NCI-H2107 (cell line): ENCODE measurements at regions not wholly inside any gene's neighbourhood (a gene's known extent, or its start where the extent isn't known, plus 50 kb on each side); places are given as distances from the start of the nearest gene placed in this dataset.

Experiments used
- DNase-seq: peaks from one replicate; lab custom pipeline; 2025; lab: John Stamatoyannopoulos, UW

- no peak for DNase-seq
Observed at GRCh38 chr3:124091716-124092115, 99.8 kb upstream of the ROPN1 start.

GRCh38 chr3:124092811-124093210, 100.9 kb upstream of the ROPN1 start:
- no peak for DNase-seq

- no peak for DNase-seq
Observed at GRCh38 chr3:124094496-124094895, 102.6 kb upstream of the ROPN1 start.

DNA sequence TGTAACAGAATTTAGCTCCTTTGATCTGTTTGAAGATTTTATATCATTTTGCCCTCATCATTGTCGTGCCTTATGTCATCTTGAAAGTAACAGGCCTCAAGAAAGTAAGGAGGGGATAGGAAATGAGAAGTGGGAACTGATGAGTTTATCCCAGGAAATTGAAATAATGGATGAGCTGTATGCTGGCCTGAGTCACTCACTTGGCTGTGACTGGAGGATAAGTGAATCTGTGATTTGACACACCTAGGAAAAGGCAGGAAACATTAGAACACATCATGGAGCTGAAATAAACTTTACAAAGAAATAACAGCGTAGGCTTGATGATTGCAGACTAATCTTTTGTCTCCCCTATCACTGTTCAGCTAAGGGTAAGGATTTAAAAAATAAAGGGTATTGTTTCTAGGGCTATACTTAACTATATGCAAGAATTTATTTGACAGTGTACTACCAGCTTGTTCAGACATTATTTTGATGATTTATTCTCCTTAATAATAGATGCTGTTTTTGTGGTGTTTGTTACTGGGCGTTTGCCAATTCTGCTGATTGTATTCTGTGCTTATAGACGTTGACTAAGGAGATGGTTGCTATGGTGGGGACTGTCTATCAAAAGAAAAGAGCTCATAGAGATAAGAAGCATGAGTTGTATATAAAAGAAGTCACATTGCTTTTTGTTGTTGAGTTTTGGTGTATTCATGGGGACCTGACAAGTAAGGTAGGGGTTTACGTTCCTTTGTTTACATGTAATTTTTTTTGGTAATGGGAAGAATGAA, 105.6 kb upstream of the ROPN1 start:
- no peak for DNase-seq

DNA sequence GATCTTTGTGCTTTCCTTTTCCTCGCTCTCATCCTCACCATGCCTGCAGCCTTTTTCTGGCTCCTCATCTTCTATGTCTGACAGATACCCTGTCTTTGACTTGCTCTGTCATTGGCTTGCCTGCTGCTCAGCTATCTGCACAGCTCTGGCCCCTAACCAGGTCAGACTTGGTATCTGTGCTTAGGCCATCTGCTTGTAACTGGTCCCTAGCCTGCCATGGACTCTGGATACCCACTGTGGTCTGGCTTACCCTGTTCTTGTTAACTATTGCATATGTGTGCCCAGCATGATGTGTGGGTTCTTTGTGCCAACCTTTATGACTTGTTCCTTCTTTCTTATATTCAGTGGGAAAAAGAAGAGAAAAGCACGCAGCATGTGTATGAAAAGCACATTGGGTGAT, 109.7 kb upstream of the ROPN1 start:
- DNase-seq, result no peak

DNA sequence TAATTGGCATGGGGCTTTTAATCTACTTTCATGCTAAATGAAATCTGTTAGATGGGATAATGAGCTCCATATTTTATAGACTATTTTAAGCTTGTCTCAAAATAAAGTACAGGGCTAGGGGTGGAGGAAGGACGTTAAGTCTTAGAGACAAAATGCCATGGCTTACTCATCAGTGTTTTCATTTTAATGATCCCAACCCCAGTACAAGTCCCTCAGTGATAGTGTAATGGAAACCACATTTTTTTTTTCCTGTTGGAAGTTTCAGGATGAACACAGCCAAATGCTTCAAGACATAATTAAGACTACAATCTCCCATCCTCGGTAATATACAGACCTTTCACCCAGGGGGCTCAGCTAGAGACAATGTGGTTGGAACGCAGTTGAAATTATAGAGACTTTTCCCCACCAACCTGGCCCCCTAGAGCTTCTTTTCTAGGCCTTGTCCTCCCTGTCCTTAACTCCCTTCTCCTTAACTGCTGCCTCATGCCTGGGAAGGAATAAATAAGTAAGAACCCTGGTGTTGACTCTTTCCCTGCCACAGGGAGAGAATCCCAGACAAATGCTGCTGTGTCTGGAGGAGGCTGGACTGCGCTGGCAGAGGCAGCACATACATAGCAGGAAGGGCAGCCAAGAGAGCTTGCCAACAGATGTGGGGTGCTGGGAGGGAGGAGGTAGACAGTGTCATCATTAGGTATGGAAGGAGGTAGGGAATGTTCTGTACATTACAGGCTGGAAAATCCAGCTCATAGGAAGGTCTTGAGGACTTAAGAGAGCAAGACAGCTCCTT, 115.4 kb upstream of the ROPN1 start:
- DNase-seq, result no peak

DNA sequence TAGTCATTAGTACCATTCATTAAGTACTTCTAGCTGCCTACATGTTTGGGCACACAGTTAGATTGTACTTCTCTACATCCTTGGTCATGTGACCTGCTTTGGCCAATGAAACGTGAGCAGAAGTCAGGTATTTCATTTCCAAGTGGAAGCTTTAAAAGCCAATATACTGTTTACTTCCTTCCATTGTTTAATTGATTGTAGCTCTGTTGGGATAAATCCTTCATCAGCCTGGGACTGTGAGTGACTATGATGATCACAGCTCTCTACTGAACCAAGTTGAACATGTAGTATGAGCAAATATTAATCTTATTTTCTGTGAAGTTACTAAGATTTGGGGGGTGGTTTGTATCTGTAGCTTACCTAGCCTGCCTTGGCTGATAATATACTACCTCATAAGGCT, 116.5 kb upstream of the ROPN1 start:
- no peak for DNase-seq

GRCh38 chr3:124113485-124113884, 121.6 kb upstream of the ROPN1 start:
- no peak for DNase-seq

GRCh38 chr3:124115279-124115678, 123.4 kb upstream of the ROPN1 start:
- DNase-seq, result no peak

DNA sequence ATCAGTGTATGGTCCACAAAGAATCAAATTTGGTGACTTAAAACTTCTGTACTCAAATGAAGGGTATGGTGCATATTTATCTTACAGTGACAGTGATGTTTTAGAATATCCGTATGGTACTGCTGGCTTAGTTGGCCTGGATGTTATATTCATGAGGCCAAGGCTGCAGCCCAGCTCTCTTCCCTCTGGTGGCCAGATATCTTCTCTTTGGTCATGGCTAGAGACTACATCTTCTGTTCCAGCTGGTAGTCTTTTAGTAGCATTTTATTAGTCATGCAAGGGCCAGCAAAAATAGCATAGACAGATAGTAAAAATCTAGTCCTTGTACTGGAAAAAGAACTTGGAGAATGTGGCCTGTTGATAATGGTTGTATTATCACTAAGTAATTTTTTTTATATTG, 124.0 kb upstream of the ROPN1 start:
- DNase-seq, result no peak

DNA sequence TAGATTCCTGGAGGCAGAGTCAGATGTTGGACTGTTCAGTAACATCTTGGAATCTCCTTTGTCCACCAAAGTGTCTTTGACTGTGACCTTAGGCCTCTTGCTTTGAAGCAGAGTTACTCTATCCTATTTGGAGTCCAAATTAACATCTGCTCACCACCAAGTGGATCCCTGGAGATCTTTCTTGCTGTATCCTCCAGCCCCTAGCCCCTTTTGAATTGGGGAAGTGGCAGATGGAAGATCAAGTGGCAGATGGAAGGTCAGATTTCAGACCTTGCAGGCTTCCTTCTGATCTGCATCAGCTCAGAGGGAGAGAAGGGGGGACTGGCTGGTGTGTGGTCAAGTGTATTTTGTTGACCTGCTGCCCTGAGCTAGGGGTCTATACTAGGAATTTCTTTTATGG, 125.0 kb upstream of the ROPN1 start:
- DNase-seq, result no peak

- no peak for DNase-seq
Observed at GRCh38 chr3:124117486-124117885, 125.6 kb upstream of the ROPN1 start.

- no peak for DNase-seq
Observed at GRCh38 chr3:124118397-124118796, 126.5 kb upstream of the ROPN1 start.

DNA sequence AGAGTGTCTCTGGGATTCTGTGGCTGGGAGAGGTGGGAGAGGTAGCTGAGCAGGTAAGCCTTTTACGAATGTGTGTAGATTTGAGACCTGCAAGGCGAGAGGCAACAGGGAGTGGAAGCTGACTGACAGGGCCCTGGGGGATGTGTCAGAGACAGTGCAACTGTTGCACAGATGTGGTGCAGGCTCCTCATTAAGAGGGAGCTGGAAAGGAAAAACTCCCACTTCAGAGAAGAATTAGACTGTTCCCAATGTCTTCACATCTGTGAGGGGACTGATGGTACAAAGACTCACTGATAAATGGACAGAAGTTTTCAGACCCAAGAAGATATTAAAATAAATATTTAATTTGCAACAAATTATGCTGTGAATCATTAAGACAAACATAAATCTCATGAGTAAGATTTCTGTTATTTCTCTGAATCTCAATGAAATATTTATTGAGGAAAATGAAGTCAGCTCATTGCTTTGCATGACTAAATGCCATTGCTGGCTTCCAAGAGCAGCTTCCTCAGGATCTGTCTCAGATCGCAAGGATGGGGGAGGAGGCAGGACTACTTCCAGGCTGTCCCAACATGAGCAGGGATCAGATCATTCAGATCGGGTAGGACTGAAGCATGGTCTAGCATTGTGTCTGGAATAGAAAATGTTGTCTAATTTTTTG, 127.3 kb upstream of the ROPN1 start:
- no peak for DNase-seq

GRCh38 chr3:124121379-124122312, 129.7 kb upstream of the ROPN1 start:
- no peak for DNase-seq

DNA sequence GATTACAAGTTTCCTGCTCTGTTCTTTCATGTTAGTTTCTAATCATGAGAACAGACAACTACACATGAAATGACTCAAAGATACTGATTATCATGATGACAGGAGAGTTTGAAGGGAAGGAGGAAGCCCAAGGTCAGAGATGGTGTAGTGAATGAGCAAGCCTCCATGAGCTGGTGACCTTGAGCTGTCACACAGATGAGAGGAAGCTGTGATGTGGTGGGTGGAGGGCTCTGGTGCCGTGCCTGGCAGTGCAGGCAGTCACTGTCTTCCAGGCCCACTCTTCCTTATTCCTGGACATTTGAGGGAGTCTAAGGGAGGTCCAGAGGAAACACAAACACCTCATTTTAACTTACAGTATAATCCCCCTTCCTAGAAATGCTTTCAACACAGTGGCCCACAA, 133.4 kb upstream of the ROPN1 start:
- no peak for DNase-seq

- no peak for DNase-seq
Observed at GRCh38 chr3:124126436-124127023, 134.6 kb upstream of the ROPN1 start.

DNA sequence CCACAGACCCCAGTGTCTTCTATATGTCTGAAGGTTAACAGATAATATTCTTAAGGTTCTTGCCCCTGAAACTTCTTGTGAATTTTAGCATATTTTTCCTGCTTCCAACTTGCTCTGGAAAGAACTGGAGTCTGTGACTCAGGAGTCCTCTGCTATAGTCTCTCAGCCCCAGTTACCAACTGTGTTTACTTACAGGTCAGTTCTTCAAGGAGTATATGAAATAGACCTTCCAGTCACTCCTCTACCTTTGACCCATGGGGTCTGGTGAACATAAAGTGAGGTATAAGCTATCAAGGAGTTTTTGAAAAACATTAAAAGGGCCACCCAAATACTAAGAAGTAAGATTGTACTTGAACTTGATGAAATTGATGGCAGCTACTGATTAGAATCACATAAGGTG, 139.2 kb upstream of the ROPN1 start:
- no peak for DNase-seq

DNA sequence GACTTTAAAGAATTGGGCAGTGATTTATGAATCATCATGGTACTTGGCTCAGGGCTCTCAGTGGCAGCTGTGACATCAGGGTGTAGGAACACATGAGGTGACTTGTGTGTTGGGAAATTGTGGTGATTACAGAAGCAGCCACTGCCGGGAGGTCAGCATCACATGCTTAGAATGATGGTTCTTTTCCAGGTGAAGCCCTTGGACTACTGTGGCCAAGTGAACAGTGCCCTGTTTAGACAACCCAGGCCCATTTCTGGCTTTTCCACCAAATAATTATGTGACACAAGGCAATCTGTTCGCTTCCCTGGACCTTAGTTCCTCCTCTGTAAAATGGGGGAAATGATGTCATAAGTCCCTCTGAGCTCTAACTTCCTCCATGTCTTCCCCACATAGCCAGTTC, 139.7 kb upstream of the ROPN1 start:
- DNase-seq, result no peak

- no peak for DNase-seq
Observed at GRCh38 chr3:124132813-124133212, 140.9 kb upstream of the ROPN1 start.

- no peak for DNase-seq
Observed at GRCh38 chr3:124133366-124133940, 141.5 kb upstream of the ROPN1 start.
